GM13977 (cell line): ENCODE measurements at regions not wholly inside any gene's neighbourhood (a gene's known extent, or its start where the extent isn't known, plus 50 kb on each side); places are given as distances from the start of the nearest gene placed in this dataset.

Experiments used
- DNase-seq: peaks from one replicate; pipeline ENCODE4 v3.0.0; 2012; ENCODE audit warnings: low spot score
- in situ Hi-C: fragments of 300-500 bp; cut with MboI; formaldehyde crosslinking; loops from one replicate; pipeline ENCODE4 v1.12.0; 2022; ENCODE audit warnings: low sequenced_read_pairs, low pct_unique_long_range_greater_than_20kb, mixed read lengths, inconsistent platforms; ENCODE audit not compliant: unreplicated experiment
- TF ChIP-seq, protein P1 (sequence below): IDR thresholded peaks from 2 replicates; pipeline ENCODE4 v1.5.1; 2012; ENCODE audit warnings: mild to moderate bottlenecking, control low read depth; ENCODE audit not compliant: insufficient read depth; ENCODE audit errors: extremely low read depth, missing control alignments

DNA sequence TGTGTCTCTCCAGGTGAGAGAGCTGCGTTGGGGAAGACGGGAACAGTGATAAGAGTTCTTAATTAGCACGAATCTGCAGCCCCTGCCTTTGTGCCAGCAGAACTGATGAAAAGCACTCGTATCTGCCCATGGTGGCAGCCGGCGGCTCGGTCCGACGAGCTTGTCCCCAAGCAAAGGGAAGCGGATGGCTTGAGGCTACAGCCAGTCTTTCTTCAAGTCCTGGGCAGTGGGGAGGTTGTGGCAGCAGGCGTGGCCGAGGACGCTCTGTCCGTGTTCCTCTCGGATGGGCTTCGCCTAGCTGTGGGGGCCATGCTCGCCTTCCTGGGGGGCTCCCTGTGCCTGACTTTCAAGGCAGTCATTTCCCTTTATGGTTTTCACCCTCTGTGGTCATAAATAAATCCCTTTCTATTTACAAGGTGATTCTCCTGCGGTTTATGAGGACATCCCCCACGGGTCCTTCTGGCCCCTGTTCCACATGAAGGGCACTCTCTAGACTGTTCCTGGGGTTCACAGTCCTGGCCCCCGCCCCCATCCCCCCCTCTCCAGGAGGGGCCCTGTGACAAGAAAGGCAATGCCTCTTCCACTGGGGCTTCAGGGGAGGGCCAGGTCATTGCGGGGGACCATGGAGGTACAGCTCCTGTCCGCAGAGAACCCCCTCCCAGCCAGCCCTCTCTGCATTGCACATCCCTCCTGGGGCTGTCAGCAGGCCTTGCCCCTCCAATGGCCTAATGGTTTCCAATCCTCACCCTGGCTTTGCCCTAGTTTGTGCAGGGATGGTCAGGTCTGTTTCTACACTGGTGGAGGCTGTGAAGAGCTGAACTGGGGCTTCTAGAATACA is 1212.3 kb downstream of the BRD1 start:
- in situ Hi-C loops = no loop called here
- no peak for DNase-seq
- TF ChIP-seq, protein P1, sequence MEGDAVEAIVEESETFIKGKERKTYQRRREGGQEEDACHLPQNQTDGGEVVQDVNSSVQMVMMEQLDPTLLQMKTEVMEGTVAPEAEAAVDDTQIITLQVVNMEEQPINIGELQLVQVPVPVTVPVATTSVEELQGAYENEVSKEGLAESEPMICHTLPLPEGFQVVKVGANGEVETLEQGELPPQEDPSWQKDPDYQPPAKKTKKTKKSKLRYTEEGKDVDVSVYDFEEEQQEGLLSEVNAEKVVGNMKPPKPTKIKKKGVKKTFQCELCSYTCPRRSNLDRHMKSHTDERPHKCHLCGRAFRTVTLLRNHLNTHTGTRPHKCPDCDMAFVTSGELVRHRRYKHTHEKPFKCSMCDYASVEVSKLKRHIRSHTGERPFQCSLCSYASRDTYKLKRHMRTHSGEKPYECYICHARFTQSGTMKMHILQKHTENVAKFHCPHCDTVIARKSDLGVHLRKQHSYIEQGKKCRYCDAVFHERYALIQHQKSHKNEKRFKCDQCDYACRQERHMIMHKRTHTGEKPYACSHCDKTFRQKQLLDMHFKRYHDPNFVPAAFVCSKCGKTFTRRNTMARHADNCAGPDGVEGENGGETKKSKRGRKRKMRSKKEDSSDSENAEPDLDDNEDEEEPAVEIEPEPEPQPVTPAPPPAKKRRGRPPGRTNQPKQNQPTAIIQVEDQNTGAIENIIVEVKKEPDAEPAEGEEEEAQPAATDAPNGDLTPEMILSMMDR = no peak

DNA sequence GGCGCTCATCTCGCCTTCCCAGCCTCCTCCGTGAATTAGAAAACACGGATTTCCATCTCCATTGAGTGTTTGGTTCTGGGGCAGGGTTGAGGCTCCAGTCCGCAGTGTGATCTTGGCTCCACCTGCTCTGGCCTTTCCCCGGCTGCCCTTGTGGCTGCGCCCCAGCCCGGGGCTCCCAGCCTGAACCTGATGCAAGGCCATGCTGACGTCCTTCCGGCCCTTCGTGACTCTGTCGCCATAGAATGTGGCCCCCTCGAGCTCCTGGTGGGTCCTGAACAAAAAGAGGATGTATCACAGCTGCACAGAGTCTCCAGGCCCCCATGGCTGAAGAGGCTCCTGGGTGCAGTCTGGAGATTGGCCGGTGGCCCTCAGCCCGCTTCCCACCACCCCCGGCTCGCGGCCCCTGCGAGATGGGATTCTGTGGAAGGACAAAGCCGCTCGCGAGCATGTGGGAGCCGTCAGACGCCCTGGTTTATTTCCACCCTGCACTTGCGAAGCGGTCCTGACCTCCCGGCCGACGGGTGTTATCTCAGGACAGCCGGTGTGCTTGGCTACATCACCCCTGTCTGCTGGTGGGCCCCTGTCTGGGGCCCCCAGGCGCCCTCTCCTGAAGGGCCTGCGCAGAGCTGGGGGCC is 1214.0 kb downstream of the BRD1 start:
- DNase-seq = no peak
- in situ Hi-C loops = no loop called here
- TF ChIP-seq, protein P1 = no peak

DNA sequence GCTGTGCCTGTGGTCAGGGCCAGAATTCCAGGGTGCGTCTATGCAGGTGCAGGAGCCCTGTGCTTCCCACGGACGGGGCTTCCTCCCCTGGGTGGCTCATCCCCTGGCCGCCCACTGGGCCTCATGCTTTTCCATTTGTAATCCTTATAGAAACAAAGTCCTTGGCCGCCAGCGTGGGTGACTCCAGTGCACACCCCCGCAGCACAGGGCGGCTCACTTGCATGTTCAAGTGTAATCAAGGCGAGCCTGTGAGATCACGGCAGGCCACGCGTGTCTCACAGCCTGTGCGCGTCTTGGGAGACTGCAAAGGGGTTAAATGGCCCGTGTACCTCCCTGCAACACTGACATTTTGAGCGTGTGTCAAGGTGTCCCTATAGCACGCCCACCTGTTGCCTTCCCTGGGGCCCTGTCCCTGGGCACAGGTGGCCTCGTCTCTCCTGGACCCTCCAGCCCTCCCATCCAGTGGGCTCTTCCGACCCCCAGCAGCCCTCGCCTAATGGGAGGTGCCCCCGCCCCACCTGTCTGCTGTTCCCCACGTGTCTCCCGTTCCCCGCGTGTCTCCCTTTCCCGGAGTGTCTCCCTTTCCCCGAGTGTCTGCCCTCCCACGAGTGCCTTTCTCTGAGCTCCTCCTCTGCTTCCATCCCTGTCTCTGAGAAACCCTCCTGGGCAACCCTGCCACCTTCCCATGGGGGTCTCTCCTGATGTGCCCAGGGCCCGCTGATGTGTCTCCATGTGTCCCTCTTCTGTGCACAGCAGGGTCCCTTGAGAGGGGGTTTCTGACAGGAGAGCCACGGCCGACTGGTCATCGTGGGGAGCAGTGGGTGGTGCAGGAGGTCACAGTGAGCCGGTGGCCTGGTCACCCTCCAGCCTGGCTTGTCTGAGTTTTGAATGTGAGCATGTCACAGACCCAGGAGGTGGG is 1215.3 kb downstream of the BRD1 start:
- TF ChIP-seq, protein P1 = no peak
- no peak for DNase-seq
- in situ Hi-C loops = no loop called here

DNA sequence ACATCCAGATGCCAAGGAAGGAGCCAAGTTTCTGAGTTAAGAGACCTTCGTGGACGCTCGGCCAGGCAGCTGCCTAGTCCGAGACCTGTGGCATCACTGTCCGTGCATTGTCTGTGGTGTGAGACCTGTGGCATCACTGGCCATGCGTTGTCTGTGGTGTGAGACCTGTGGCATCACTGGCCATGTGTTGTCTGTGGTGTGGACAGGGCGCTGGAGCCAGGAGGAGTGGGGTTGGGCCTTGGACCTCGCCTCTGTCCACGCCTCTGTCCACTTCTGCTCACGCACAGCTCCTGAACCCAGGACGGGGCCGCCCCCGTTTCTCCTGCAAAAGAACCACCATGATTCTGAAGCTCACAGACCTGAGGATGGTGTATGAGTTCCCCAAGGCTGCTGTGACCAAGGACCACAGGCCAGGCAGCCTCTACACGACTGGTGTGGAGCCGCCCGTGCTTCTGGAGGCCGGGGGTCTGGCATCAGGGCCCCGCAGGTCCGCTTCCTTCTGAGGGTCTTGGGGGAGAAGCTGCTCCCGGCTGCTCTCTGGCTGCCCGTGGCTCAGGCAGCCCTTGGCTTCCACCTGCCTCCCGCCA is 1218.3 kb downstream of the BRD1 start:
- TF ChIP-seq, protein P1 = no peak
- in situ Hi-C loops = no loop called here
- no peak for DNase-seq

DNA sequence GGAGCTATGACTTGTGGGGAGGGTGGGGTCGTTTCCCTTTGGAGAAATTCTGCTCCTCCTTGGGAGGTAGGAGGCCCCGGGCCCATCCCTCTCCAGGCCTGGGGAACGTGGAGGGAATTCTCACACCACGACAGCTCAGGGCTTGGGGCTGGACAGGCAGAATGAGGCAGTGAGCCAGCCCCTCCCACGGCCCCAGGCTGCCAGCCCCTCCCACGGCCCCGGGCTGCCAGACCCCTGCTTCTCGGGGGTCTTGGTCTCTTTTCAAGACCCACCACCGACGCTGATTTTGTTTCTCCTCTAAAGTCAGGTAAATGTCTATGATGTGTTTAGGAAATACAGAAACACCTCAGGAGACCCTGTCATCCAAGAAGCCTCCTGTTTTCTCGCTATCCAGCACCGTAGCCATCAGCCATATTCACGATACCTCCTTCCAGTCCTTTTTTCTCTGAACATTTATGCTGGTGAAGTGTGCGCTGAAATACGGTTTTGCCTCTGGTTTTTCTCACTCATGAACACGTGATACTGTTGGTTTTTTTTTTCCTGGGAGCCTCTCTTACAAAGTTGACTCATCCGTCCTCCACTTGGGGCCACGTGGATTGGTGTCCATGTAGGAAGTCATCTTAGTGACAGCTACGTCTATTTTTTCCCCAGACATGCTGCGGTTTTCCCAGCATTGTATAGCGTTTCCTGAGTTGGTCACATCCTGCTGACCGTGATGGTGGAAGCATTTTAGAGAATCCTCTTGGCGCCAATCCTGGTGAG is 1219.6 kb downstream of the BRD1 start:
- in situ Hi-C loops = no loop called here
- TF ChIP-seq, protein P1 = no peak
- no peak for DNase-seq
